HG03460 (cell line): ENCODE measurements at regions not wholly inside any gene's neighbourhood (a gene's known extent, or its start where the extent isn't known, plus 50 kb on each side); places are given as distances from the start of the nearest gene placed in this dataset.

Experiments used
- ATAC-seq: cut with Tn5 transposase; IDR thresholded peaks from one replicate; pipeline ENCODE4 v1.9.1; 2021; ENCODE audit not compliant: unreplicated experiment

DNA sequence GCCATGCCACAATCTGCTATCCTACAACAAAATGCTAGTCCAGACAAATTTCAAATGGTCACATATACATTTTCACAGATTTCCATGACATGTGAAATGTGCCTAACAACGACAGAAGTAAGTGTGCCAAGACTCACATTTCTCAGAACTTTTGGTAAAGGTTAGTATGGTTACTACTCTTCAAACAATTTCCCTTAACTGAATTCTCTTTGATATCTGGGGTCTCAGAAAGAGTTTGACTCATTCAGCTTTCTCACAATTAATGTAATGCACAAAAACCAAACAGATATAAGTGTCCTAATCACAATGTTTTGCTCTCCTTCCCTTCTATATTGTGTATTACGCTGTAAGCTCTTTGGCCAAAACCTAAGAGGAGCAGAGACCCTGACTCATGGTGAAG, 122.4 kb upstream of the LEF1 start:
- no peak for ATAC-seq

DNA sequence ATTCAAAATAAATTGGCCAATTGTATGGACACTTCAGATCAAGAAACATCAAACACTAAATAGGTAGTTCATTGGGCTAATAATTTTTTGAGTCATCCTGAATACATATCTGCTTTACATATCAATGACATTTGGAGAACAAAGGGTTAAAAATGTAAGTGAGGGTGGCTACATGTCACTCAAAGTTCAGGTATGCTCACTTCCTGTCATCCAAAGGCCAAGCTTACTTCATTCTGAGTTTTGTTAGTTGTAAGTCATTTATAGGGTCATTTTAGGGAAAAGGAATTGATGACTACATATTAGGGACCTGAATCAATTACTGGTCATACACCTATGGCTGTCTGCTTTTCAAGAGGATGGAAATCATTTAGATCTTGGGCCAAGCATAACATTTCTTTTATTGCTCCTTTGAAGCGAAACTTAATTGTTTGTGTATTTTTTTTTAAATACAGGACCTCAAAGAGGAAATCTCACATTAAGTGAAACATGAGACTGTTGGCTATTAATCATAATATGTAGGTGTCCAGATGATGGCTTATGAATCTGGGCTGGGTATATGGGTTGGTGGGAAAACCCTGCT, 119.2 kb upstream of the LEF1 start:
- ATAC-seq, result no peak

DNA sequence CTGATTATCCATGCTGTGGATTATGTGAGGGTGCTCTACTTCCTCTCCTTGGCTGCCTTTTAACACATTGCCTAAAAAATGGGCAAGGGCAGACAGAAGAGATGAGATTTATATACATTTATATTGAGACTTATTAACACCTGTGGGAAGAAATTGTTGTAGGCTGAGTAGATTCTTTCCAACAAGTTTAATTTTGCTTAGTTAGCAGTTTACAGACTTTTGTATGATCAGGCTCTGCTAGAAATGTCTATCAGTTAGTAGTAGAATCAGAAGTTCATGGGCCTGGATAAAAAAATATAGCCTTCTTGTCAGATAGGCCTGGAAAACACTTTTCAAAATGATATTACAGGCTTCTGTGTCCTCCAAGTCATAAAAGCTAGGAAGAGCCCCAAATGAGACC, 111.3 kb upstream of the LEF1 start:
- ATAC-seq, result no peak

DNA sequence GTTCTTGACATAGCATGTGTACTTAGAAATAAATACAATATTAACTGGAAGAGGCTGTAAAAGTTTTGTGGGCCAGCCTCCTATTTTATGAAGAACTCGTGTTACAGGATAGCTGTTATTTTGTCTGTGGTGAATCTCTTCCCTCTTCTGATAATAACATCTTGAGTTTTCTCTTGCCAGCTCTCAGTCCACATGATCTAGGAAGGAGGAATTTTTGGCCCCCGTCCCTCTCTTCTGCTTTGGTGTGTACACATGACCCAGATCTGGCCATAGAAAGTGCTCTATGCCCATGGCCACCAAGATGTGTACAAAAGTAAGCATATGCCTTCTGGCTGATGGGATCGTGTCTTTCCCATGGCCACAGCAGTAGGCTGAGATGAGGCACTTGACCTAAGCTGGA, 108.0 kb upstream of the LEF1 start:
- no peak for ATAC-seq

DNA sequence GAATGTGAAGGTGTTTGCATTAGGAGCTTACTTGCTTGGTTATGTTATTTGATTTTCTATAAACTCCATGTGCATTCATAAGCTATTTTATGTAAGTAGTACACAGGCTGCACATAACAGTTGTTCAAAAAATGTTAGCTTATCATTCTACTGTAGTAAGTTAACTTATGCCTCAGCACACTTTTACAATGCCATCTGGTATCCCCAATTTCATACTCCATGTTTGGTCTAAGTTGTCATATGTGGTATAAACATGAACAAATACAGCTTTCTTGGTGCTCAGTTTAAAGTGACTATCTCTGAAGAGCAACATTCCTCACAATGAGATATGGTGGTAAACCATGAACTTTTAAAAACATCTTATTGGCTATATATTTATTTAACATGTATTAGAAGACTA, 104.3 kb upstream of the LEF1 start:
- ATAC-seq, result no peak

DNA sequence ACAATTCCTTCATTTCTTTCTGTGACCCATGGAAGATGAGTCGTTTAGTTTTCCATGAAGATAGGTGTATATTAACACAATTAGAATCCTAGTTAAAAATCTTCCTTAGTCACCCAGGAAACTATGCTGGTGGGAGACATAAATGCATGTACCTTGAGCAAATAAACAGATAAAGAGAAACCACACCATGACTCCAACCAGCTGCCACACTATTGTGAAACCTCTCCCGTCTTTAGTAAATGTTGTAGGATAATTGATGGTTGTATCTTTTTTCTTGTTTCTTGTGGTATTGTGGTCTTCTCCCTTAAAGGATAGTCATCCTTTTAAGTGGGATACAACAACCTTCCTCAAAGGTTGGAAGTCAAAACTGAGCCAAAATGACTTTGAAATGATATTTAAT, 103.8 kb upstream of the LEF1 start:
- ATAC-seq, result no peak

DNA sequence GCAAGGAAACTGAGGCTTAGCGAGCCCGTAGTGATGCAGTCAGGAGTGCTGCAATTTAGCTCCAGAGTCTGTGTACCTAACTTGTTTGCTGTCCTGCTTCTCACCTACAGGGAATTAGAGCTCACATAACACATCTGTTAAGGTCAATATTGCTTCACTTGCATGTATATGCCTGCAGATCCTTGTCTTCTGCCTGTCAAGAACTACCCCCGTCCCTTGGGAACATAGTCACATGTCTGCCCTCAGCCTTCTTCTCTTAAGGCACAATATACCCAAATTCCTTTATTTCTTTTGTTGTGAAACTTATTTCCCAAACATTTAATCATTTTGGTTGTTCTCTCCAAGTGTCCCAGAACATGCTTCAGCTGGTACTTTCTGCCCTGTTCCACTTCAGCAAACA, 103.3 kb upstream of the LEF1 start:
- ATAC-seq, result no peak

DNA sequence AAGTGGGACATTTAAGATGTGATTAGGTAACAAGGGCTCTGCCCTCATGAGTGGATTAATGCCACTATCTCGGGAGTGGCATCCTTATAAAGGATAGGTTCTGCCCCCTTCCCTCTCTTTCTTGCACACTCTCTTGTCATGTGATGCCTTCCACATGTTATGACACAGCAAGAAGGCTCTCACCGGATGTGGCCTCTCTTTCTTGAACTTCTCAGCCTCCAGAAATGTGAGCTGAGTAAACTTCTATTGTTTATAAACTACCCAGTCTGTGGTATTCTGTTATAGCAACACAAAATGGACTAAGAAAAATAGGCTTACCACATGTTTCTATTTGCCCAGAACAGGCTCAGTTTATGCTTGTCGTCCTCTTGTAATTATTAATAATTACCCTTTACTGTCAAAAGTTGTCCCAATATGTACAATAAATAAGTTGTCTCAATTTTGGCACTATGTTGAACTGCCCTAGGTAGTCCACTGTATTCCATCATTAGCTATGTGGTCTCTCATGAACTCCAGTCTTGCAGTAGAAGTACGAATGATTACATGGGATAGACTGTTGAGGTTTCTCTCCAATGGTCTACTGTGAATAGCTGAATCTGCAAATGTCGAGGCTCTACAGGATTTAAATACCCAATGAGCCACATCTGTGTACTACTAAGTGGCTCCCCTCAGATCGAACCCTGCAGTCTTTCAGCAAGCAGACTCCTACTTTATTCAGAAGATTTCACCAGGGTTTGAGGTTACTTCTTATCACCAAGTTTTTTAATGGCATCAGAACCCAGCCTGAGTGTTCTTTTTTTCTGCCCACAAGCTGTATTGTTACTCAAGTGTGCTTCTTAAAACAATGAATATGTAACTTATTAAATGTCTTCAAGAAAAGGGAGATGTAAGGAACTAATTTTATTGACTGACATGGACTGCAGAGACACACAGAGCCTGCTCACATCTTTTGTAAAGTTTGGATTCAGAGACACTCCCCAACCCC, 102.0 kb upstream of the LEF1 start:
- ATAC-seq, result no peak

DNA sequence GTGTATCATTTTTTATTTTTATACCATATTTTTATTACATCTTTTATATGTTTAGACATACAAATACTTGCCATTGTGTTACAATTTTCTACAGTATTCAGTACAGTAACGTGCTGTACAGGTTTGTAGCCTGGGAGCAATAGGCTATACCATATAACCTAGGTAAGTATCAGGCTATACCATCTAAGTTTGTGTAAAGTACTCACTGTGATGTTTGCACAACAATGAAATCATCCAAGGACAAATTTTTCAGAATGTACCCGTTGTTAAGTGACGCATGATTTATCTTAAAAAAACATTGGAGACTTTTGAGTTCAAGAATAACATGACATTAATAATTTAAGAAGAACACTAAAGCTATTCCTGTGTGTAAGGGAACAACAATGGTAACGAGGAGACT, 96.0 kb upstream of the LEF1 start:
- ATAC-seq, result no peak

DNA sequence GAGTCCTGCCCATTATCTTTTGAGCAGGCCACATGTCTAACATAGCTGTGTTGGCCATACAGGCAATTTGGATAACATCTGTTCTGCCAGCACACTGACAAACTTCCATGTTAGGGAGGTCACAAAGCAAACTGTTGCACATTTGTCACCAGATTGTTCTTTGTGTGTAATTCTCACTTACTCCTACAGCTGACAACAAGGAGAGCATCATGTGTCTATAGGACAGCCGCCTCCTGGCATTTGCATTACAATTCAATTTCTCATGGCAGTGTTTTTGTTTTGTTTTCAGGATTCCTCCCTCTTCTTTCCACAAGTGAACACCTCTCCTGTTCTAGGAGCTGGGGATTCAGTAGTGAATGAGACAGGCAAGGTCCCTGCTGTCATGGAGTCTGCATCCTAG, 94.3 kb upstream of the LEF1 start:
- no peak for ATAC-seq

DNA sequence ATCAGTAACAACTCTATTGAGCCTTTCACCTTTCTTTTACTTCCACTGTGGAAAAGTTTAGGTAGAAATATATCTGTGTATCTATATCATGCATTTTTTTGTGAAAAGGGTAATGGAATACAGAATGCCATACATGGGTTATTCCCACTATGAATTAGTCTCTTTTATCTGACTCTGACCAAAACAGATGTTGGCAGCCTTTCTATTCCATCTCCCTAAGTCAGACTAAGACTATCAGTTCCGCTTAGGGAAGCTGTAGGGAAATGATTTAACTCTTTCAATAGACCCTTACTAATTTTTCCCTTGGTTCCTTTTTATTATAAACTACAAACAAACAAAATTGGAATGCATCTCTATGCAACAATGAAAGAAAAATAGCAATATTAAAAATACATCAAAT, 92.3 kb upstream of the LEF1 start:
- ATAC-seq, result no peak

DNA sequence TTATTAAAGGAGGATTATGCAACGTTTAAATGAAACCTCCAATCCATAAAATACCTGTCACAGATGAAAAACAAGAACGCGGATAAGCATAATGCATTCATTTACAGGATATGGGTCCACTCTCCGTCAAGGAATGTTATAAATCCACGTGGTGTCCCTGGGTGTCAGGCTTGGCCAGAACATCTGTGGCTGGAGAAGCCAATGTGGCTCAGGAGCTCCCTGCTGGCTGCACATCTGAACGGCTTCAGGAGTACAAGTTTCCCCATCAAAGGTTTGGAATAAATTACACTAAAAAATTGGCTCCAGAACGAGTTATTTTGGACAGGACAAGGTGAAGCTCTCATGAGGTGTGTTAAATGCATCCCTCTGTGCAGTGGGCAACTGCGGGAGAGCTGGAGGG, 87.8 kb upstream of the LEF1 start:
- ATAC-seq, result no peak

DNA sequence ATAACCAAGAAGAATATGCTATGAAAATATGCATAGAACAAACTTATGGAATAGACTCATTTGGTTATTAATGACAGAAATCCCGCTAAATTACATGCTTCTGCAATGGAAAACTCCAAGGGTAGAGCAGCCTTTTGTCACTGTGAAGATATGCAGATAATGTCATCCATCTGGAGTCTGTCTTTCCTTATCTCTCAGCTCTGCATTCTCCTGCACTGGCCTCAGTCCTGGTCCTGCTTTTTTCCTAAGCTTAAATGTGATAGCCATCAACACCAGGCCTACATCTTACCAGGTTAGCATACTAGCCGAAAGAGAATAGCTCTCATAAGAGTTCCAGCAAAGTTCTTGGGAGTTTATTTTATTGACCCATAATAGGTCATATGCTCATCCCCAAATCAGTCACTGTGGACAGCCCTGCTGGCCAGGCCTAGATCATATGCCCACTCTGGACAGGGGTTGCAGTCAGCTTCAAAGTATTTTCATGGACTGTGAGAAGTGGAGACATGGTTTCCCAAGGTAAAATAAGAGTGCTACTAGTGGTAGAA, 86.5 kb upstream of the LEF1 start:
- no peak for ATAC-seq

DNA sequence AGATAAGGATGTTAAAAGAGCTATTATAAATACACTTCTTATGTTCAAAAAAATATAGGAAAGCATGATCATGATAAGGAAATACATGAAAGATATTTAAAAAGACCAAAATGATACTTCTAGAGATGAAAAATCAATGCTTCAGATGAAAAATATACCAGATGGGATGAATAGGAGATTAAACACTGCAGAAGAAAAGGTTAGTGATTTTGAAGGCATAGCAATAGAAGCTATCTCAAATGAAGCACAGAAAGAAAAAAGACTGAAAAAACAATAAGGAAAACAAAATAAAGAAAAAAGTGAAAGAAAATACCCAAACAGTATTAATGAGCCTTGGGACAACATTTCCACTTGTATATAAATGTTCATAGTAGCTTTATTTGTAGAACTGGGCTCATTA, 80.7 kb upstream of the LEF1 start:
- no peak for ATAC-seq

DNA sequence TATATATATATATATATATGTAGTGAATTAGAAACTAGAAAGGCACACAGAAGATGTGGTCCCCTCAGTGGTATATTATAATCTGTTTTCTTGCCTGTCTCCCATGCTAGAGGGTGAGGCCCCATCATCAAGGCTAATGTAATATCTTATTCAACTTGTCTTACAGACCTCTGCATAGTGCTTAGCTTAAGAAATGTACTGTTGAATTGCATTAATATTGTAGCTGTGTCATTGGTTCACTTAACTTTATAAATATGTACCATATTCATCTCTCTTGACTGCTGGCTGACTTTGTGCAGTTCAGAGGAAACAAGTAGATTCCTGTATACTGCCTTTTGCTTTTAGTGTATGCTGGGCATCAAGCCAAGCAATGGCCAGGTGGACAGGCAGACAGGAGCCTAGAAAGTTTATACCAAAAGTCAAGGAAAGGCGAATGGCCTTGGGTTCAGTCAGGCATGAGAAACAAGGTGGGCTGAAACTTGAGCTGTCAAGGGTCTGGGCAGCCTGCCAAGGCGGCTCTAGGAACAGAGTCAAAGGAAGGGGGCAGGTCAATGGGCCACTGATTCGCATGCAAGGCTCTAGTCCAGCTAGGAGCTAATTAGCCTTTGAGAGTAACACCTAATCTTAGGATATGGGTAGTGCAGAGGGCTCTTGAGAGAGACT, 78.8 kb upstream of the LEF1 start:
- ATAC-seq, result no peak

DNA sequence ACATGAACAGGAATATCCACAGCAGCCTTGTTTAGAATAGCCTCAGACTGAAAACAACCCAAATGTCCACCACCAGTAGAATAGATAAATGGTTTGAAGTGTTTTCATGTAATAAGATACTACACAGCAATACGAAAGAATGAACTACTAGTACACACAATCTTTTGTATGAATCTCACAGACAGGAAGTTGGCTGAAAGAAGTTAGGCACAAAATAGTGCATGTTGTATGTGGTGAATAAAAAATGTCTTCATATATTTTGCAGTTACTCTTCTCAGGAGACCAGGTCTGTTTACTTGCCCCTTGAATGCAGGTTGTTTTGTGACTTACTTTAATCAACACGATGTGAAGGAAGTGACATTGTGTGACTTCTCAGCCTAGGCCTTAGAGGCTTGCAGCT, 75.9 kb upstream of the LEF1 start:
- no peak for ATAC-seq

DNA sequence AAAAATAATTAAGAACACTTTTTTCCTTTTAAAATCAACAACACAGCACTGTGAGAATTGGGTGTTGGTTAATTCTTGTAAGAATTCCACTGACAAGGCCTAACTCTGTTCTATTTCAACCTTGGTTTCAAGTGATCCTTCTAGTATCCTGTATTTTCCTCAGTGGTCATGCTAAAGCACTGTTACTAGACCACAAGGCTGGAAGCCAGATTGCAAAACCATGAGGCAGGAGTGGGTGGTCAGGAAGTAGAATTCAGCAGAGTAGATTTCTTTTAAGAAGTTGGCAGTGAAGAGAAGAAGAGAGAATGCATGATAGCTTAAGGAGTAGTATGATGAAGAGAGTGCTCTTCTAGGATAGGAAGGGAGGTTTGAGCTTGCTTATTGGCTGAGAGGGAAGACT, 71.6 kb upstream of the LEF1 start:
- ATAC-seq, result no peak

DNA sequence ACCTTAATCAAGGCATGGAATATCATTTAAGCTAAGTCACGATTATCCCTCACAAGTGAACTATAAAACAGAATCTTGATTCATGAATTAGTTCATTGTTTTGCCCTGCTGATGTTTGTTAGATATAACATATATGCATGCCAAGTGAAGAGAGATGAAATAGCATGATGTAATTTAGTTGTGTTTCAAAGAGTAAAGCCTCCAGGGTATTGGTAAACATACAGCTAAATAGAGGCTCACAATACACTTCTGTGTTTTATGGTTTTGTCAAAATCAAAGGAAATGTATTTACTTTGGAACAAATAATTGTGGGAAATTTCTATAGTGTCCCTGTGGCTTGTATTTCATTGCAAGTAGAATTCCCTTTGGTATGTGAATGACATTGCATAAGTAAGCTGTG, 69.0 kb upstream of the LEF1 start:
- no peak for ATAC-seq

DNA sequence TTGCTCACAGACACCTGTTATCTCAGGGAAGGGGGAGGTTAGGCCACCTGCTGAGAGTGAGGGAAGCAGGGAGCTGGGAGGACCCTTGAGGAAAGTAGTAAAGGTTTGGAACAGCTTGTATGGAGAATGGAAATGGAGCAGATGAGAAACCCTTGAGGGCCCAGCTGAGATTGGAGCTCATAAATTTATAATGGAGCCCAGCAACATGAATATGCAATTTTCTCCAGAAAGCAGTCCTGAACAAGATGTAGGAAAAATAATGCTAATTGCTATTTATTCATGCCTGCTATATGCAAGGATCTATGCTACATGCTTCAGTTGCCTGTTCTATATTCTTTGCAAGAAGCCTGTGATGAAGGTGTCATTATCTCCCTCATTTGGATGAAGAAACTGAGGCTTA, 67.5 kb upstream of the LEF1 start:
- no peak for ATAC-seq

DNA sequence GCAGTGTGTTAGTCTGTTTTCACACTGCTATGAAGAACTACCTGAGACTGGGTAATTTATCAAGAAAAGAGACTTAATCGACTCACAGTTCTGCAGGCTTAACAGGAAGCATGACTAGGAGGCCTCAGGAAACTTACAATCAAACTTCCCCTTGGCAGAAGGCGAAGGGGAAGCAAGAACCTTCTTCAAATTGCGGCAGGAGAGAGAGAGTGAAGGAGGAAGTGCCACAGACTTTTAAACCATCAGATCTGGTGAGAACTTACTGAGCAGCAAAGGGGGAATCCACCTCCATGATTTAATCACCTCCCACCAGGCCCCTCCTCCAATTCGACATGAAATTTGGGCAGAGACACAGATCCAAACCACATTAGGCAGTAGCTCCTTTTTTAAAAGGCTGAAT, 59.2 kb upstream of the LEF1 start:
- no peak for ATAC-seq

DNA sequence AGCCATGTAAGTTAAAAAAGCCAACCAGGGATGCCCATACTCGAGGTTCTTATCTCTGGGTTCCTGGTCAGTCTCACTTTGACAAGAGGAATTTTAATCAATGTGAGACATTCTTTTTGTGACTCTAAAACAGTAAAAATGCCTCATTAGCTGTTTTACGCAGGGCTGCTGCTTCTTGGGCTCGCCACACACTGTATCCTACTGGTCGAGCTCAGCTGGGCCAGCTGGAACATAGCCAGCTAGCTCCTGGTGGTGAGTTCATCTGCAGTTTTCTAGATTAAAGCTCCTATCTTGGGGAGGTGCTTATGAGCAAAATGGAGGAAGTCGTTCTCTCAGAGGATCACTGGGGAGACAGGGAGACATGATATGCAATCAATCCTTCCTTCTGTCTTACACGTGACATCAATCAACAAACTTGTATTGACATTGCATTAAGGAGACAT, 55.9 kb upstream of the LEF1 start:
- ATAC-seq, result no peak

DNA sequence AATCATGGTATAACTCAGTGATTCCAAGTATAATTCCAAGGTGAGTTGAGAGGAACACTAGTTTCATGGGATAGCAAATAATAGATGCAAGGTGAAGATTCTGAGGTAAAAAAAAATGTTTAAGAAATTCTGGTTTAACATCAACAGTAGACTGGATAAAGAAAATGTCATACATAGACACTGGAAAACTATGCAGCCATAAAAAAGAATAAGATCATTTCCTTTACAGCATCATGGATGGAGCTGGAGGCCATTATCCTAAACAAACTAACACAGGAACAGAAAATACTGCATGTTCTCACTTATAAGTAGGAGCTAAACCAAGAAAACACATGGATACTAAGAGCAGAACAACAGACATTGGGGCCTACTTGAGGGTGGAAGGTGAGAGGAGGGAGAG, 54.6 kb upstream of the LEF1 start:
- ATAC-seq, result no peak
